Gastrocnemius medialis (tissue), 4 donors: ENCODE measurements at regions not wholly inside any gene's neighbourhood (a gene's known extent, or its start where the extent isn't known, plus 50 kb on each side); places are given as distances from the start of the nearest gene placed in this dataset.

ENCODE experiments used
- CTCF ChIP-seq, 5 experiments: fragments of 450-650 bp in 3 of 5; fragments of 200-600 bp in 2 of 5; sonication (generic) in 2 of 5; IDR thresholded peaks in 4 of 5; conservative IDR thresholded peaks in 1 of 5; 1 replicate in 4 of 5; 2 replicates in 1 of 5; pipeline ENCODE4 v1.5.1; 2016 to 2019; ENCODE audit warnings: antibody characterized with exemption in 5 of 5, mild to moderate bottlenecking in 3 of 5, moderate library complexity in 3 of 5
- POLR2A ChIP-seq, 2 donors: fragments of 450-650 bp; IDR thresholded peaks; one replicate each; pipeline ENCODE4 v1.6.1; 2017; ENCODE audit warnings: antibody characterized with exemption in 2 of 2, mild to moderate bottlenecking in 2 of 2, moderate library complexity in 2 of 2

GRCh38 chr2:12451726-12452125 is 265.0 kb upstream of the TRIB2 start:
- TF ChIP-seq POLR2A (IDR thresholded peaks at IDR 0.05) = no peak
- no peak for TF ChIP-seq CTCF (IDR thresholded peaks at IDR 0.05 in 4 of 5, conservative IDR thresholded peaks at IDR 0.05 in 1 of 5)
